MCF 10A (cell line): ENCODE measurements at regions not wholly inside any gene's neighbourhood (a gene's known extent, or its start where the extent isn't known, plus 50 kb on each side); places are given as distances from the start of the nearest gene placed in this dataset.

Experiments used
- BruUV-seq: library from RNA; stranded (reverse); fragments of 400-500 nt; replicated peaks from 2 replicates; lab custom pipeline; 2021; lab: Mats Ljungman, UMichigan
- CTCF ChIA-PET: fragments of 300-600 bp; sonication (Branson Sonifier 250); formaldehyde crosslinking; extraction: SDS; loops from one replicate; lab custom pipeline; 2021; ENCODE audit warnings: antibody characterized with exemption, inconsistent platforms; lab: Yijun Ruan, JAX
- POLR2A ChIA-PET: fragments of 300-600, 350-650 bp; sonication (Branson Sonifier 250); formaldehyde crosslinking; extraction: SDS; loops from one replicate; lab custom pipeline; 2020; ENCODE audit warnings: antibody characterized with exemption, inconsistent platforms; lab: Yijun Ruan, JAX
- DNase-seq: peaks from one replicate; pipeline ENCODE4 v3.0.0-alpha.2; 2018; ENCODE audit not compliant: unreplicated experiment
- H3K27ac Mint-ChIP-seq: one replicate; pipeline ENCODE4 v1.8.0; 2022; ENCODE audit warnings: mild to moderate bottlenecking, low read depth, mixed read lengths; ENCODE audit not compliant: unreplicated experiment
- H3K27me3 Mint-ChIP-seq: one replicate; pipeline ENCODE4 v1.8.0; 2022; ENCODE audit warnings: mixed read lengths; ENCODE audit not compliant: insufficient read depth, unreplicated experiment
- H3K36me3 Mint-ChIP-seq: one replicate; pipeline ENCODE4 v1.8.0; 2022; ENCODE audit warnings: mild to moderate bottlenecking, moderate library complexity, mixed read lengths; ENCODE audit not compliant: insufficient read depth, unreplicated experiment
- H3K4me1 Mint-ChIP-seq: one replicate; pipeline ENCODE4 v1.8.0; 2022; ENCODE audit warnings: mixed read lengths; ENCODE audit not compliant: insufficient read depth, unreplicated experiment
- H3K4me3 Mint-ChIP-seq: one replicate; pipeline ENCODE4 v1.8.0; 2022; ENCODE audit warnings: mild to moderate bottlenecking, moderate library complexity, mixed read lengths; ENCODE audit not compliant: unreplicated experiment
- H3K9me3 Mint-ChIP-seq: one replicate; pipeline ENCODE4 v1.8.0; 2022; ENCODE audit warnings: mixed read lengths; ENCODE audit not compliant: unreplicated experiment
- intact Hi-C: fragments of 100-400 bp; cut with micrococcal nuclease; formaldehyde crosslinking; loops from 2 replicates; pipeline ENCODE4 v1.14.1; 2022
- TF ChIP-seq, protein P1 (sequence below): fragments of 200-600 bp; IDR thresholded peaks from one replicate; pipeline ENCODE4 v1.8.0; 2022; ENCODE audit warnings: antibody characterized with exemption, mild to moderate bottlenecking; ENCODE audit not compliant: unreplicated experiment

DNA sequence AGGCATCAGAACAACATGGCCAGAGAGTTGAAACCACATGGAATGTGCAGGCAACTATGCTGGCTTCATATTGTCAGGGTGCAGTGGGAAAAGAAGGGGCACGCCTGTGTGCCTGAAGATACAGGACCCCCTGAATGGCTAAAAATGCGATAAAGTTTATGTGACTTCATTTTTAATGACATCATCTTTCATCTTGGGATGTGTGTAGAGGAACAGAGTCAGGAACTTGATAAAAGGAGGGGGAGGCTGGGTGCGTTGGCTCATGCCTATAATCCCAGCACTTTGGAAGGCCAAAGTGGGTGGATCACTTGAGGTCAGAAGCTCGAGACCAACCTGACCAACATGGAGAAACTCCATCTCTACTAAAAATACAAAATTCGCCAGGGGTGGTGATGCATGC, 872.6 kb downstream of the TDRD15 start:
- TF ChIP-seq, protein P1, sequence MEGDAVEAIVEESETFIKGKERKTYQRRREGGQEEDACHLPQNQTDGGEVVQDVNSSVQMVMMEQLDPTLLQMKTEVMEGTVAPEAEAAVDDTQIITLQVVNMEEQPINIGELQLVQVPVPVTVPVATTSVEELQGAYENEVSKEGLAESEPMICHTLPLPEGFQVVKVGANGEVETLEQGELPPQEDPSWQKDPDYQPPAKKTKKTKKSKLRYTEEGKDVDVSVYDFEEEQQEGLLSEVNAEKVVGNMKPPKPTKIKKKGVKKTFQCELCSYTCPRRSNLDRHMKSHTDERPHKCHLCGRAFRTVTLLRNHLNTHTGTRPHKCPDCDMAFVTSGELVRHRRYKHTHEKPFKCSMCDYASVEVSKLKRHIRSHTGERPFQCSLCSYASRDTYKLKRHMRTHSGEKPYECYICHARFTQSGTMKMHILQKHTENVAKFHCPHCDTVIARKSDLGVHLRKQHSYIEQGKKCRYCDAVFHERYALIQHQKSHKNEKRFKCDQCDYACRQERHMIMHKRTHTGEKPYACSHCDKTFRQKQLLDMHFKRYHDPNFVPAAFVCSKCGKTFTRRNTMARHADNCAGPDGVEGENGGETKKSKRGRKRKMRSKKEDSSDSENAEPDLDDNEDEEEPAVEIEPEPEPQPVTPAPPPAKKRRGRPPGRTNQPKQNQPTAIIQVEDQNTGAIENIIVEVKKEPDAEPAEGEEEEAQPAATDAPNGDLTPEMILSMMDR: no peak
- no peaks in the 10 kb centered on the region for H3K4me1 Mint-ChIP-seq
- intact Hi-C loops: no loop called here
- H3K36me3 Mint-ChIP-seq: no peaks in the 10 kb centered on the region
- no peak overlapping the region for H3K4me3 Mint-ChIP-seq
- ChIA-PET CTCF (no interaction called here), POLR2A (no interaction called here)
- no peak overlapping the region for H3K27ac Mint-ChIP-seq
- no peak for DNase-seq
- no peaks in the 10 kb centered on the region for H3K27me3 Mint-ChIP-seq
- BruUV-seq: no TSS peak
- peaks cover 29% of the 10 kb centered on the region for H3K9me3 Mint-ChIP-seq

DNA sequence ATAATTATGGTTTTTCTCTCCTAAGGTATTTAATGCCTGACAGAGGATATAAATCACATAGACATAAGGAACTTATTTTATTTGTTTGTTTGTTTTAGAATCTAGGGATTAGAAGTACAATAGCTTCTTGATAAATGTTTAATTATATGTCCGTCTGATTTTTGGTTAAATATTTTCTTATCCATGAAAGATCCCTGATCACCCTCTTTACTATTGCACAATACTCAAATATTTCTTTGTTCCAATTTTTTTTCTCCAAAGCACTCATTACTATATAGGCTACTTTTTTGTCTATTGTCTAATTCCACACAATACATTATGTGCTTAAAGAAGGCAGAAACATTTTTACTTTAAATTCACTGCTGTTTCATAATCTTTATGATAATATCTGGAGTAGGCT, 875.8 kb downstream of the TDRD15 start:
- TF ChIP-seq, protein P1: no peak
- Mint-ChIP-seq H3K27me3 (no peaks in the 10 kb centered on the region), H3K4me3 (no peak overlapping the region), H3K36me3 (no peaks in the 10 kb centered on the region), H3K4me1 (no peaks in the 10 kb centered on the region), H3K27ac (no peak overlapping the region), H3K9me3 (peaks cover 15% of the 10 kb centered on the region)
- BruUV-seq: no TSS peak
- no peak for DNase-seq
- ChIA-PET POLR2A (interaction anchor here (0.6 kb wide), 1 partner anchor 17 kb away, joined by 3 read pairs; no protein-coding TSS in a partner anchor), CTCF (interaction anchor here (0.6 kb wide), 1 partner anchor 730 kb away, joined by 4 read pairs; no protein-coding TSS in a partner anchor)
- intact Hi-C loops: no loop called here

DNA sequence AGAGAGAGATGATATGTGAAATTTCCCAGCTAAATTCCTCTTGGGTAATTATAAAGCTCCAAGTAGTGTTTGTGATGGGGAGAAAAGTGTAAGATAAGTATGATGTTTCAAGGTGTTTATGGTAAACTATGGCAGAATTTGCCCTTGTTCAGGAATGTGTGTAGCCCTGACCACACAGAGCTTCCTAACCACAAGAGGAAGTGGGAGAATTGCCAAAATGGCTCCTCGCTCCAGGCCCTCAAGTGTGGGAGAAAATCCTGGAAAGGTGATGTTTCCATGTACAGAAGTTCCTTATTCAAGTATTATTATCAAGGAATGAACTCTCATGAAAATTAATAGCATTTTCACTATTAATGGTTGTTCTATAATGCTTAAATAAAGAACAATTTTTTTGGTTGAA, 878.3 kb downstream of the TDRD15 start:
- no TSS peak for BruUV-seq
- POLR2A ChIA-PET: interaction anchor here (0.7 kb wide), 1 partner anchor 24 kb away, joined by 3 read pairs; no protein-coding TSS in a partner anchor
- intact Hi-C loops: no loop called here
- Mint-ChIP-seq H3K27ac (no peak overlapping the region), H3K4me3 (no peak overlapping the region), H3K9me3 (peaks cover 22% of the 10 kb centered on the region), H3K4me1 (no peaks in the 10 kb centered on the region), H3K36me3 (no peaks in the 10 kb centered on the region), H3K27me3 (no peaks in the 10 kb centered on the region)
- CTCF ChIA-PET: no interaction called here
- DNase-seq: peak; percentile 9
- TF ChIP-seq, protein P1: no peak

DNA sequence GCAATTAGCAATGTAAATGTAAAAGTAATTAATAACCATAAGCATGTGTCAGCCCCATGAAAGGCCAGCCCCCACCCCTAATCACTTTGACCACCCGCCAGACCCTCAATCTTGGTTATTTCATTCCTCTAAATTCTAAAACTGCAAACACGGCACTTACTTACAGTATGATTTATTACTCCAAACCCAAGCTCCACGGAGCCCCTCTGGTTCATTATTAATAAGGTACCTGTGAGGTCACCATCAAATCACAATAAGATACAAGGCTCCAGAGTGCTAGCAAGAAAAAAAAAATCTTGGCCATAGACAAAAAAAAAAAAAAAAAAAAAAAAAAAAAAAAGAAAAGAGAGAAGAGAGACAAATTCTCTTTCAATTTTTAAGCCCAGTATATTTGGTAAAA, 879.5 kb downstream of the TDRD15 start:
- Mint-ChIP-seq H3K27ac (no peak overlapping the region), H3K4me3 (no peak overlapping the region), H3K4me1 (no peaks in the 10 kb centered on the region), H3K9me3 (peaks cover 17% of the 10 kb centered on the region), H3K36me3 (no peaks in the 10 kb centered on the region), H3K27me3 (no peaks in the 10 kb centered on the region)
- TF ChIP-seq, protein P1: no peak
- ChIA-PET CTCF (no interaction called here), POLR2A (no interaction called here)
- DNase-seq: no peak
- intact Hi-C loops: no loop called here
- BruUV-seq: no TSS peak
